Large intestine (tissue), 3 donors: ENCODE measurements at regions not wholly inside any gene's neighbourhood (a gene's known extent, or its start where the extent isn't known, plus 50 kb on each side); places are given as distances from the start of the nearest gene placed in this dataset.

ENCODE experiments used
- DNase-seq, 2 donors: peaks; one replicate each; pipeline versions ENCODE4 v3.0.0 to v3.0.0-alpha.2; 2013
- H3K27ac ChIP-seq: one replicate; pipeline ENCODE4 v1.5.1; 2013; ENCODE audit warnings: low read length
- H3K27me3 ChIP-seq: 2 replicates; pipeline ENCODE4 v1.6.1; 2013; ENCODE audit warnings: low read length; ENCODE audit not compliant: control insufficient read depth, insufficient read depth
- H3K36me3 ChIP-seq: 2 replicates; pipeline ENCODE4 v1.6.1; 2013; ENCODE audit warnings: low read length; ENCODE audit not compliant: control insufficient read depth, insufficient read depth
- H3K4me1 ChIP-seq: one replicate; pipeline ENCODE4 v1.6.1; 2013; ENCODE audit warnings: low read length; ENCODE audit not compliant: control insufficient read depth, insufficient read depth
- H3K4me3 ChIP-seq: one replicate; pipeline ENCODE4 v1.5.1; 2013; ENCODE audit warnings: low read length
- H3K9me3 ChIP-seq: one replicate; pipeline ENCODE4 v1.6.1; 2013; ENCODE audit warnings: mild to moderate bottlenecking, low read depth, low read length, moderate library complexity; ENCODE audit not compliant: control insufficient read depth
- WGBS: methylation state at CpG from one replicate; pipeline ENCODE4 v1.1.5; 2013; ENCODE audit warnings: low lambda C conversion rate; ENCODE audit not compliant: insufficient coverage; 5-methylcytosine and 5-hydroxymethylcytosine counted together

GRCh38 chr5:43997647-43998272 is 391.5 kb downstream of the FGF10 start:
- Histone ChIP-seq H3K27me3 (no peaks in the 10 kb centered on the region), H3K27ac (no peak overlapping the region), H3K9me3 (no peaks in the 10 kb centered on the region), H3K4me3 (no peak overlapping the region), H3K36me3 (no peaks in the 10 kb centered on the region), H3K4me1 (no peaks in the 10 kb centered on the region)
- no peak for DNase-seq
- WGBS: 37% methylated on average over 3 of the region's 5 CpGs

GRCh38 chr5:43996221-43996620 is 393.0 kb downstream of the FGF10 start:
- no peaks in the 10 kb centered on the region for H3K9me3 ChIP-seq
- DNase-seq: no peak
- WGBS: no CpG with 5 or more reads among the region's 2 CpGs

GRCh38 chr5:43994352-43994708 is 391.4 kb downstream of the NNT start:
- 70% methylated on average over 2 of the region's 3 CpGs for WGBS
- DNase-seq: no peak
- Histone ChIP-seq H3K36me3 (no peaks in the 10 kb centered on the region), H3K27ac (no peak overlapping the region), H3K4me3 (no peak overlapping the region), H3K9me3 (no peaks in the 10 kb centered on the region), H3K4me1 (no peaks in the 10 kb centered on the region), H3K27me3 (no peaks in the 10 kb centered on the region)

More at GRCh38 chr5:43996221-43996620, 393.0 kb downstream of the FGF10 start:
- Histone ChIP-seq H3K4me1 (no peaks in the 10 kb centered on the region), H3K27ac (no peak overlapping the region), H3K27me3 (no peaks in the 10 kb centered on the region), H3K4me3 (no peak overlapping the region), H3K36me3 (no peaks in the 10 kb centered on the region)

- no peaks in the 10 kb centered on the region for H3K9me3 ChIP-seq
- WGBS: no CpG with 5 or more reads among the region's 9 CpGs
- H3K4me1 ChIP-seq: no peaks in the 10 kb centered on the region
- no peak overlapping the region for H3K4me3 ChIP-seq
- H3K27me3 ChIP-seq: no peaks in the 10 kb centered on the region
- H3K27ac ChIP-seq: no peak overlapping the region
- no peaks in the 10 kb centered on the region for H3K36me3 ChIP-seq
- no peak for DNase-seq
Observed at GRCh38 chr5:43993634-43994351, 390.8 kb downstream of the NNT start.

- Histone ChIP-seq H3K9me3 (peaks cover 6% of the 10 kb centered on the region), H3K27ac (no peak overlapping the region), H3K4me3 (no peak overlapping the region), H3K27me3 (no peaks in the 10 kb centered on the region), H3K4me1 (no peaks in the 10 kb centered on the region), H3K36me3 (no peaks in the 10 kb centered on the region)
- DNase-seq: no peak
- WGBS: no CpG with 5 or more reads among the region's 3 CpGs
Observed at GRCh38 chr5:43985411-43985810, 382.4 kb downstream of the NNT start.

GRCh38 chr5:43981556-43981955 is 378.6 kb downstream of the NNT start:
- H3K36me3 ChIP-seq: no peaks in the 10 kb centered on the region
- no CpG with 5 or more reads among the region's 8 CpGs for WGBS
- H3K27me3 ChIP-seq: no peaks in the 10 kb centered on the region
- H3K9me3 ChIP-seq: peaks cover 6% of the 10 kb centered on the region
- H3K27ac ChIP-seq: no peak overlapping the region
- DNase-seq: no peak
- H3K4me3 ChIP-seq: no peak overlapping the region
- no peaks in the 10 kb centered on the region for H3K4me1 ChIP-seq

GRCh38 chr5:43973908-43974307 is 370.9 kb downstream of the NNT start:
- no peaks in the 10 kb centered on the region for H3K9me3 ChIP-seq
- no peaks in the 10 kb centered on the region for H3K36me3 ChIP-seq
- DNase-seq: no peak
- H3K4me1 ChIP-seq: no peaks in the 10 kb centered on the region
- H3K4me3 ChIP-seq: no peak overlapping the region
- H3K27me3 ChIP-seq: no peaks in the 10 kb centered on the region
- 100% methylated on average over 1 of the region's 2 CpGs for WGBS
- H3K27ac ChIP-seq: no peak overlapping the region

- Histone ChIP-seq H3K27me3 (no peaks in the 10 kb centered on the region), H3K36me3 (no peaks in the 10 kb centered on the region), H3K27ac (no peak overlapping the region), H3K9me3 (no peaks in the 10 kb centered on the region), H3K4me3 (no peak overlapping the region), H3K4me1 (no peaks in the 10 kb centered on the region)
- no peak for DNase-seq
- WGBS: no CpG with 5 or more reads among the region's 2 CpGs
Observed at GRCh38 chr5:43973318-43973717, 370.3 kb downstream of the NNT start.

- no peak for DNase-seq
- no peaks in the 10 kb centered on the region for H3K36me3 ChIP-seq
- H3K4me1 ChIP-seq: no peaks in the 10 kb centered on the region
- H3K9me3 ChIP-seq: no peaks in the 10 kb centered on the region
- WGBS: no CpG with 5 or more reads among the region's 1 CpG
- H3K27me3 ChIP-seq: no peaks in the 10 kb centered on the region
- no peak overlapping the region for H3K27ac ChIP-seq
- H3K4me3 ChIP-seq: no peak overlapping the region
Observed at GRCh38 chr5:43967165-43967564, 364.2 kb downstream of the NNT start.

GRCh38 chr5:43959144-43959543 is 356.2 kb downstream of the NNT start:
- no peaks in the 10 kb centered on the region for H3K9me3 ChIP-seq
- H3K27me3 ChIP-seq: no peaks in the 10 kb centered on the region
- H3K4me1 ChIP-seq: no peaks in the 10 kb centered on the region
- WGBS: 71% methylated on average over 1 of the region's 2 CpGs
- no peaks in the 10 kb centered on the region for H3K36me3 ChIP-seq
- no peak for DNase-seq
- no peak overlapping the region for H3K4me3 ChIP-seq
- H3K27ac ChIP-seq: no peak overlapping the region

- H3K27me3 ChIP-seq: no peaks in the 10 kb centered on the region
- 100% methylated on average over 1 of the region's 2 CpGs for WGBS
- H3K27ac ChIP-seq: no peak overlapping the region
- no peak overlapping the region for H3K4me3 ChIP-seq
- no peak for DNase-seq
- H3K4me1 ChIP-seq: no peaks in the 10 kb centered on the region
- H3K36me3 ChIP-seq: no peaks in the 10 kb centered on the region
- no peaks in the 10 kb centered on the region for H3K9me3 ChIP-seq
Observed at GRCh38 chr5:43947935-43948334, 345.0 kb downstream of the NNT start.
